MV-4-11 (cell line): ENCODE measurements at regions not wholly inside any gene's neighbourhood (a gene's known extent, or its start where the extent isn't known, plus 50 kb on each side); places are given as distances from the start of the nearest gene placed in this dataset.
"Not testable (repeated sequence)": the region's sequence is repeated elsewhere in the genome, so short reads cannot be mapped to it uniquely, and the experiment has no call there.

Source experiments
- DNase-seq: peaks from one replicate; lab custom pipeline; 2025; lab: John Stamatoyannopoulos, UW

GRCh38 chr10:2627969-2628368 lies 439.4 kb upstream of the PFKP start:
- no peak for DNase-seq

DNA sequence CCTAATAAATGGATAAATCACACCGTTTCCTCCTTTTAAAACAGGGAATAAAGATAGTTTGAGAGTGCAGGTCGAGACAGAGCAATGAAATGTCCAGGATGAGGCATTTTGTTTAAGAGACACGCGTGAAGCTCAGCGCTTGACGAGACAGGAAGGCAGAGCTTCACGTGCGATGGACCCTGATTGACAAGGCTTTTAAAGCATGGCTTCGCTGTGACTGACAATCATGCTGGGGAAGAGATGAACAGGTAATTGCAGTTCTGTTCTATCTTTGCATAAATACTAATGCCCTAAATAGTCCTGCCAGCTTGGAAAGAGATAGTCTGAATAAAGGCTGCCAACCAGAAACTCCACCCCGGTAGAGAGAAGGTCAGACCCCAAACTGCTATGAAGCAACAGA lies 442.3 kb upstream of the PFKP start:
- no peak for DNase-seq

GRCh38 chr10:2623675-2624274 lies 443.6 kb upstream of the PFKP start:
- no peak for DNase-seq

DNA sequence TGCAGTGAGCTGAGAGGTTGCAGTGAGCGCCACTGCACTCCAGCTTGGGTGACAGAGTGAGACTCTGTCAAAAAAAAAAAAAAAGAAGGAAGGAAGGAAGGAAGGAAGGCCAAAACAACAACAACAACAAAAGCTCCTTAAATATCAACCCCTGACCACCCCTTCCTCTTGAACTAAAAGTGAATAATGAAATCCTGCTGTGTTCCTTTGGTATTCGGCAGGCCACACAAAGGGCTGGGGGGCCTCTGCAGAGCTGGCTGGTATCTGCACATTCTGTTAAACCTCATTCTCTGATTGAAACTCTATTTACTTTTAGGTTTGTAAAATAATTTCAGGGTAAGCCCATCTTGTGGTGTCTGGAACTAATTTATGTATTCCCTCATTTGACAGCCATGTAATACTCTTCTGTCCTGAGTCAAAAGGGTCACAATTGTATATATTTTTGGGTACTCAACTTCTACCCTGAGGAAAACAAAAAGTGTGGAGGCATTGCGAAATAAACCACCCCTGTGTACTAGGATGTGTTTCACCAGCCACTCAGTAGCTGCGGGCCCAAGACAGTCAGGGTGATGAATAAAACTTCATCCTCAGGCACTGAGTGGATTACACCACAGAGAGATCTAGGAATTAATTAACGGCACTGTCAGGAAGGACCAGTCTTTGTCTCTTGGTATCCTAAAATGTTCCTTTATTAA lies 446.4 kb upstream of the PFKP start:
- peak; percentile 32 for DNase-seq

GRCh38 chr10:2619916-2620315 lies 447.4 kb upstream of the PFKP start:
- peak; percentile 29 for DNase-seq

GRCh38 chr10:2619472-2619871 lies 447.9 kb upstream of the PFKP start:
- peak; percentile 30 for DNase-seq

DNA sequence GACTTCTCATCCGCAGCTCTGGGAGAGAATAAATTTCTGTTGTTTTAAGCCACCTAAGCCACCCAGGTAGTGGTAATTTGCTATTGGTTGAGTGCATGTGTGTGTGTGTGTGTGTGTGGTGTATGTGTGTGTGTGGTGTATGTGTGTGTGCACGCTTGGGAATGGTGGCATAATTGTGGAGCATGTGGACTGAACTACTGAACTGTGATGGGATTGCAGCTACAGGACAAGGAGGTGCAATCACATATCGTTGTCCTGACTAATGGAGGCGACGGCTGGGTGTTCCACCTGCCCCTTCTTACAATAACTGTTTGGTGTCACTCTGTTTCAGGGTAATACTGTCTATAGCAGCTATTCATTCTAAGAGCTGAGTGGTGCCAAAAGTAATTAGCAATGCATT lies 448.7 kb upstream of the PFKP start:
- DNase-seq: no peak

DNA sequence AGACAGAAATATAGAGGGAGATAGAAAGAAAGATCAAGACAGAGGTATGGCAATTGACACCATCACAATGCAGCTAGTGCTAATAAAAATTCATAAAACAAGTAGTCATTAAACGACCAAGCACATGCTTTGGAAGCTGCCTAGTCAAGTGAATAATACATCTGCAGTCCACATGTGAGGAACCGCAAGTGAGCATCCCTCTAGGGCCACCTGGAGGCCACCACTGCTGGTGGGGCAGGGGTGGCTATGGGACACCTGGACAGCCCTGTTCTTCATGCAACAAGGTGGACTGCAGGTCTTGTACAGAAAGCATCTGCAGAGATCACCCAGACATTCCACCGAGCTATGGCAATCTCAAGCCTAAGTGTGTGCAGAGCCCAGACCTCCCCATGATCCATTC lies 451.1 kb upstream of the PFKP start:
- DNase-seq: no peak

DNA sequence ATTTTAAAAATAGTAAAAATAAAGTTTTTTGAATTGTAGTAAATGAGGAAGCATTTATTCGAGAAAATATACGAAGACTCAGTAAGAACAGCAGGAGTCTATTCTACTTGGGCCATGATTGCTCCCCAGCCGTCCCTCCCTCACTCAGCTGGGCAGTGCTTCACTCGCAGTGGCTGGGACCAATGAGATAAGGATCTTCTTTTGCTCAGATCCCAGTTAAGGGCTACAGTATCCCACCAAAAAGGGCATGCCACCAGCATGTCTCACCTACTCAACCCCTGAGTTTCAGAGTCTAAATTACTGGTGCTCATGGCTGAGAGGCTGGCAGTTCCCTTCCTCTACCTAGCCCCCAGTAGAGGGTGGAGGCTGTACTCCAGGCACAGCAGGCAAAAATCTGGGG lies 455.7 kb upstream of the PFKP start:
- DNase-seq: no peak

GRCh38 chr10:2610946-2611345 lies 456.4 kb upstream of the PFKP start:
- DNase-seq: no peak

GRCh38 chr10:2604891-2605290 lies 462.5 kb upstream of the PFKP start:
- no peak for DNase-seq

DNA sequence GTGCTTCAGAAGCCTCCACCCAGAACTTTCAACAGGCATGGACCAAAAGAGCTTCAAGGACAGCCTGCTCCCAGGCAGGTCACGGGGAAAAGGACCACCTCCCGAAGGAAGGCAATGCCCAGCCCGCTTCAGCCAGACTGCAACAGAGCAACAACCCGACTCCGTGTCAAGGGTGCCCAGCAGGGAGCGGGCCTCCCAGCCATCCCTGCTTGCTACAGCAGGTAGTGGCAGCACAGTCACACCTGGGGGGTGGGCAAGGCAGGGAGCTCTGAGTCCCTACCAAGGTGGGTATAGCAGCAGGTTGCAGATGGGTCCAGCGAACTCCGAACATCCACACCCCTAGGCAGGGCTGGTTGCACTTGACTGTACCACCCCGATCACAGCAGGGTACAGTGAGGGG lies 467.8 kb upstream of the PFKP start:
- no peak for DNase-seq

DNA sequence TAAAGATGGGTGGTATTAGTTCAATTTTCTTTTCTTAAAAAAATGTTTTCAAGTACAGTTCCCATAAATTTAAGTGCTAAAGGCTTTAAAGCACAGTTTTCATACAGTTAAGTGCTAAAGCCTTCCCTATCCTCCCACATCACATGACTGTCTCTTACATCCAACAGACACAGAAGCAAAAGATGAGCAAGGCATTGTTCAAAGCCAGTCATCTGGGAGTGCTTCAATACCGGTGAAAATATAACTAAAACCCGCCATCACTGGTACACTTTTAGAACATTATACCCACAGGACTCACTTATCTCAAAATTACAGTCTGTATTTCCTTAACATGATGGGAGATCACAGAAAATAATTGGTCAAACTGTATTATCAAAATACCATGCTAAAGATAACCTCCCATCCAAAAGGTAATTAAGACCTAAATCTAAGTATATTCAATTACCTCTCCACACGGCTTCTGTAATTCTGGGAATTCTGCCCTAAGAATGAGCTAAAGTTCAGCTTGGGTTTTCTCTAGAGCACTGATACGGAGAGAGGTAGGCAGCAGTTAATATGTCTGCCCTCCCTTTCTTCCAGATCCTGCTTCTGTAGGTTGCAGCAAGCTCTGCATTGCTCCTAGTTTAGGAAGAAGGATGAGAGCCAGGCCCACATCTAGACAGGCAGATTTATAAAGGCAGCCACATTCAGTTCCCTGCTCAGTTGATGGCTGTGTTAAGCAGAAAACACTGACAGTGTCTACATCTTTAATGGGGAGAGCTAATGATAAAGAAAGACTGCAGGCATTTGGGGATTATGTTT lies 474.8 kb upstream of the PFKP start:
- DNase-seq: no peak

DNA sequence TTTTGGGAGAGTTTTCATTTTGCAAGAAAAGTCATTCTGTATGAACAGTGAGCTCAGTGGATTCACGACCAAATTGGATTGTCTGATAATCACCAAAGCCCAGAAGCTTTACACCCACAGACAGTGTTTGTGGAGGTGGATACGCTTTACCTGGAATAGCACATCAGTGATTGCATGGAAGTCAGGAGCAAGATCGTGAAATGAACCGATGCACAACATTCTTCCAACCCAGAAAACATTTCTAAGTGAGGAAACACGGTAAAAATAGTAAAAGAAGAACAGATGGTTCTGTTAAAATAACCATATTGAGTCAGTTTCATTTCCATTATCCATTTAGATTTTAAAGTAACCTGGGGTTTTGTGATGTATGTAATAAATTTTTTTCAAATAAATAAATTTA lies 478.2 kb upstream of the PFKP start:
- DNase-seq: no peak

DNA sequence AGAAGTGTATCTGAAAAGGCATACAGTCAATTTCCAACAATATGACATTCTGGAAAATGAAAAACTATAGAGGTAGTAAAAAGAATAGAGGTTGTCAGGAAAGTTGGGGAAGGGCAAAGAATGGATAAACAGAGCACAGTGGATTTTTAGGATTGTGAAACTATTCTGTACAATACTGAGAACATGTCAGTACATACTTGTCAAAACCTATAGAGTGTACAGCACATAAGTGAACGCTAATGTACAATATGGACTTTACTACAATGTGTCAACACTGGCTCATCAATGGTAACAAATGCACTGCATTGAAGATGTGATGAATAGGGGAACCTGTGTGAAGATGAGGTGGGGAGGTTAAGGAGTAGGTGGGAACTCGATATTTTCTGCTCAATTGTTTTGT lies 483.0 kb upstream of the PFKP start:
- no peak for DNase-seq

- no peak for DNase-seq
Measured at GRCh38 chr10:2576892-2577291, 490.5 kb upstream of the PFKP start.

GRCh38 chr10:2575460-2575859 lies 491.9 kb upstream of the PFKP start:
- DNase-seq: no peak

DNA sequence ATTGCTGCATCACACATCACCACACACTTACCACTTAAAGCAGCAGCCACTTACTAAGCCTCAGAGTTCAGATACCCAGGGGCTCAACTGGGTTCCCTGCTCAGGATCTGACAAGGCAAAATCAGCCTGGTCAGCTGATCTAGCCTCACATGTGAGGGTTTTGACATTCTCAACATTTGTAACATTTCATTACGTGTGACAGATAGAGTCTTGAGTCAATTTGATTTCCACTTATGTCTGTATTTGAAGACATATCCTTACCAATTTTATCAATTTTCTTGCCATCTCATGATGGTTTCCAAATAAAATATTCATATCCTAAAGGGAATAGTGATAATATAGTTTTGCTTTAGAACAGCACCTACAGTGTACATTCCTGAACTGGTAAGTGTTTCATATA lies 494.7 kb upstream of the PFKP start:
- no peak for DNase-seq

DNA sequence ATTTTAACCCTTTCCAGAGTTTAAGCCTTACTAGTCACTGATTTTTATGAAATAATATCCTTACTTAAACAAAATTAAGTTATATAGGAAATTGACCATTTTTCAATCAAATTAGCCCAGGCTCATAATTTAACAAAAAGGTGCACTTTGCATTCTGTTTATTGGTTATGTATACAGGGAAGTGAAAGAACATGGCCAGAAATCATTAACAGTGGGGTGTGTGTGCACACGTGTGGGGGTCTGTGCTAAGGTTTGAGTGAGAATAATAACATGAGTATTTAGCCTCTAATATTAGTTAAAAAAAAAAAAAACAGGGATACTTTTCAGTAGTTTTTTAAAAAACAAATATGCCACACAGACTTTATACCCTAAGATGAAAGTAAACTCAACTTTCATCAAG lies 510.5 kb upstream of the PFKP start:
- DNase-seq: no peak

GRCh38 chr10:2548071-2548470 lies 519.3 kb upstream of the PFKP start:
- DNase-seq: no peak

- DNase-seq: no peak
Measured at GRCh38 chr10:2547606-2548005, 519.7 kb upstream of the PFKP start.

DNA sequence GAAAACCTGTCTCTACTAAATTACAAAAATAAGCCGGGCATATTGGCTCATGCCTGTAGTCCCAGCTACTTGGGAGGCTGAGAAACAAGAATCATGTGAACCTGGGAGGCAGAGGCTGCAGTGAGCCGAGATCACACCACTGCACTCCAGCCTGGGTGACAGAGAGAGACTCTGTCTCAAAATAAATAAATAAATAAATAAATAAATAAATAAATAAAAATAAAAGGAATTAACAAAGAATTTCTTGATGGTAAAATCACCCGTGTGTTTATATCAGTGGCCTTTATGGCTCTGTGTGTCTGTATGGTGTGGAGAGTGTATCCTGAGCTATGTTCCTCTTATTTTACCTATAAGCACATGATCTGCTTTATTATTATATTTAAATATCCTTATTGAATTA lies 520.5 kb upstream of the PFKP start:
- DNase-seq: not testable (repeated sequence)

DNA sequence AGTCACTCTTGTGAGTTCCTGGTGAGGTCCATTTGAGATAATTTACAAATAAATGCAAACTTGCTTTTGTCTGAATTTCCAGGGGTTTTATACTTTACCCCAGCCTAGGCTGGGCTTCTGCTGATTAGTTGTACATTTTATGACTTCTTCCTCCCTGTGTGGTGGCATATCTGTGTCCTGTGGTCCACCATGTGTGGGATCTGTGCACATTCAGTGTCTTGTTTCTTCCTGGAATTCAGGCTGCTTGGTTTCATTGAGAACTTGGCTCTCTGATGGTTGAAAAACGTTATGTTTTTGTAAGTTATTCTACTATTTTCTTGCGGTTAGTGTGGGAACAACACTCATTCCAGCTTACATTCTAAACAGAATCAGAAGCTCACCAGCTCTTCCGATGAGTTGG lies 523.4 kb upstream of the PFKP start:
- no peak for DNase-seq
